IPS-18a (cell line): ENCODE measurements at regions not wholly inside any gene's neighbourhood (a gene's known extent, or its start where the extent isn't known, plus 50 kb on each side); places are given as distances from the start of the nearest gene placed in this dataset.
"Not testable (repeated sequence)": the region's sequence is repeated elsewhere in the genome, so short reads cannot be mapped to it uniquely, and the experiment has no call there.

Experiments used
- H3K27ac ChIP-seq: one replicate; pipeline ENCODE4 v1.5.1; 2013; ENCODE audit warnings: low read length
- H3K27me3 ChIP-seq: one replicate; pipeline ENCODE4 v1.6.1; 2013; ENCODE audit warnings: mild to moderate bottlenecking, low read length; ENCODE audit not compliant: control insufficient read depth, insufficient read depth
- H3K36me3 ChIP-seq: one replicate; pipeline ENCODE4 v1.6.1; 2013; ENCODE audit warnings: low read depth, low read length; ENCODE audit not compliant: control insufficient read depth
- H3K4me1 ChIP-seq: one replicate; pipeline ENCODE4 v1.6.1; 2013; ENCODE audit warnings: low read depth, low read length; ENCODE audit not compliant: control insufficient read depth
- H3K4me3 ChIP-seq: one replicate; pipeline ENCODE4 v1.5.1; 2013; ENCODE audit warnings: low read length
- H3K9ac ChIP-seq: one replicate; pipeline ENCODE4 v1.6.1; 2013; ENCODE audit warnings: mild to moderate bottlenecking, low read length, moderate library complexity
- H3K9me3 ChIP-seq: one replicate; pipeline ENCODE4 v1.6.1; 2013; ENCODE audit warnings: low read depth, low read length; ENCODE audit not compliant: control insufficient read depth

- Histone ChIP-seq H3K27ac (no peak overlapping the region), H3K9ac (no peak overlapping the region), H3K36me3 (no peaks in the 10 kb centered on the region), H3K27me3 (no peaks in the 10 kb centered on the region), H3K4me3 (no peak overlapping the region), H3K9me3 (no peaks in the 10 kb centered on the region), H3K4me1 (no peaks in the 10 kb centered on the region)
These were observed 182.8 kb downstream of the HS3ST3A1 start for GRCh38 chr17:13418891-13419290.

DNA sequence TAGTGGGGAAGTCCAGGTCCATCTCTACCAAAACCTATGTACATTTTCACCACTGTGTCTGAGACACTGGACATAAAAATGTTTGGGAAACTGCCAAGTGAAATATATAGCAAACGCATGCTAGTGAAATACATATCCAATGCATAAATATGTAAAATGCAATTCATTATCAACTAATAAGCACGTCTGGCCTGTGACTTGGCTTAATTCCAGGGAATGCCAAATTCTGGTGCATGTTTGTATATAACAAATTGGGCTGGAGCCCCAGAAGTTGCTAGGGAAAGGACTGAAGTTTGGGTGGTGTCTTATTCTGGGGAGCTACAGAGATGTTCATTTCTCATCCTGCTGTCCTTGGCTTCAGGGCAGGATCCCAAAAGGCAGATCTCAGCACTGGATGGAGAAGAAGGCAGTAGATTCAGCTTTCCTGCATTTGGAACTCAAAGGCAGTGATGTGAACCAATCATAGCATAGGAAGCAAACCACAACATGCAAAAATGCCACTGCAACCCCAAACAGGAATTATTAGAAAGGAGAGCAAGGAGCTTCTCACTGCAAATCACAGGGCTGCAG, 184.3 kb downstream of the HS3ST3A1 start:
- H3K4me3 ChIP-seq, result no peak overlapping the region
- H3K36me3 ChIP-seq, result no peaks in the 10 kb centered on the region
- H3K9ac ChIP-seq, result no peak overlapping the region
- no peaks in the 10 kb centered on the region for H3K27me3 ChIP-seq
- H3K4me1 ChIP-seq, result no peaks in the 10 kb centered on the region
- H3K27ac ChIP-seq, result no peak overlapping the region
- H3K9me3 ChIP-seq, result no peaks in the 10 kb centered on the region

- Histone ChIP-seq H3K4me1 (no peaks in the 10 kb centered on the region), H3K9me3 (no peaks in the 10 kb centered on the region), H3K4me3 (no peak overlapping the region), H3K27ac (no peak overlapping the region), H3K27me3 (no peaks in the 10 kb centered on the region), H3K36me3 (no peaks in the 10 kb centered on the region), H3K9ac (no peak overlapping the region)
These were observed 184.9 kb downstream of the HS3ST3A1 start for GRCh38 chr17:13416748-13417363.

DNA sequence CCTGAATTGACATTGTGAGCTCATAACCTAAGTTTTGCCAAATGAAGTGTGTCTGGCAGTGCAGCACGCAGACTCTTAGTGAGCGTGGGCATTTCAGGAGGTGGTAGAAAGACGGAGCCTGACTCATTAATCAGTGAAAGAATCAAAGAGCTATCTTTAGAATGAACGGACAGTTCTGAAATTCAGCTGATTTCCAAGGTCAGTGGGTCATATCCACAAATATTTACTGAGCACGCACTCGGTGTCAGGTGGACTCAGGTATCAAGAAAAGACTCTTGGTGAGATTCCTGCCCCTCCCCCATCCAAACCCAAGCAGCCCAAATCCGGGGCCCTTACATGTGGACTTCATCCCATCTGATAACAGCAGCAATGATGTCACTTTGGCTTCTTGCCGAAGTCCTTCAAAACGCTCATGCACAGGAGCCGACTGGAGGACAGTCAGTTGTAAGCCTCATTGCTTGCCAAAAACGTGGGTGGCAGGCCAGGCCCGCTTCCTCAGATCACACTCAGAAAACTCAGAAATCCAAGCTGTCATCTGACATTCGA, 185.8 kb downstream of the HS3ST3A1 start:
- Histone ChIP-seq H3K36me3 (no peaks in the 10 kb centered on the region), H3K9ac (no peak overlapping the region), H3K27ac (no peak overlapping the region), H3K9me3 (no peaks in the 10 kb centered on the region), H3K4me1 (no peaks in the 10 kb centered on the region), H3K27me3 (no peaks in the 10 kb centered on the region), H3K4me3 (no peak overlapping the region)

GRCh38 chr17:13415200-13415599, 186.5 kb downstream of the HS3ST3A1 start:
- H3K27ac ChIP-seq, H3K9me3 ChIP-seq, H3K9ac ChIP-seq, H3K4me1 ChIP-seq, H3K36me3 ChIP-seq, H3K4me3 ChIP-seq, H3K27me3 ChIP-seq: not testable (repeated sequence)

GRCh38 chr17:13413001-13413400, 188.7 kb downstream of the HS3ST3A1 start:
- H3K9ac ChIP-seq, result no peak overlapping the region
- H3K27ac ChIP-seq, result no peak overlapping the region
- no peaks in the 10 kb centered on the region for H3K36me3 ChIP-seq
- no peaks in the 10 kb centered on the region for H3K27me3 ChIP-seq
- H3K9me3 ChIP-seq, result no peaks in the 10 kb centered on the region
- H3K4me1 ChIP-seq, result no peaks in the 10 kb centered on the region
- no peak overlapping the region for H3K4me3 ChIP-seq

GRCh38 chr17:13410874-13411273, 190.9 kb downstream of the HS3ST3A1 start:
- no peak overlapping the region for H3K4me3 ChIP-seq
- no peak overlapping the region for H3K27ac ChIP-seq
- H3K36me3 ChIP-seq, result no peaks in the 10 kb centered on the region
- no peak overlapping the region for H3K9ac ChIP-seq
- H3K9me3 ChIP-seq, result no peaks in the 10 kb centered on the region
- H3K4me1 ChIP-seq, result peaks cover under 1% of the 10 kb centered on the region
- H3K27me3 ChIP-seq, result no peaks in the 10 kb centered on the region

DNA sequence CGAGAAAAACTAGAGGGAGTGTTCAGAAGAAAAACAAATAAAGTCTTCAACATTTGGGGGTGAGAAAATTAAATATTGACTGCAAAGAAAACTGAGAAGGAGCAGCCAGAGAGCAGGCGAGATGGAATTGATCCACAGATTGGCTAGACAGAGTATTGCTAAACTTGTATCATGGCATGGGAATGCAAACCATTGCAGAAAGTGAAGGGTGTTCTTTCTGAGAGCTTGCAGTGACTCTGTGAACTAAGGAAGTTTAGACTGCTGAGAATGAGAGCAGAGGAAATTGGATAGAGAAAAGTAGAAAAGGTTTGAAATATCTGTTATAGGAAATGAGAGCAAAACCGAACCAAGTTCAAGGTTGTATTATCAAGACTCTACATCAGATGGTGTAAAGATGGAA, 191.5 kb downstream of the HS3ST3A1 start:
- H3K36me3 ChIP-seq, result no peaks in the 10 kb centered on the region
- H3K9me3 ChIP-seq, result no peaks in the 10 kb centered on the region
- H3K4me3 ChIP-seq, result no peak overlapping the region
- H3K4me1 ChIP-seq, result peaks cover 5% of the 10 kb centered on the region
- H3K27me3 ChIP-seq, result no peaks in the 10 kb centered on the region
- H3K27ac ChIP-seq, result no peak overlapping the region
- H3K9ac ChIP-seq, result no peak overlapping the region

GRCh38 chr17:13409455-13409854, 192.3 kb downstream of the HS3ST3A1 start:
- Histone ChIP-seq H3K9ac (no peak overlapping the region), H3K27me3 (no peaks in the 10 kb centered on the region), H3K27ac (no peak overlapping the region), H3K4me1 (peaks cover 10% of the 10 kb centered on the region), H3K4me3 (no peak overlapping the region), H3K36me3 (no peaks in the 10 kb centered on the region), H3K9me3 (no peaks in the 10 kb centered on the region)

DNA sequence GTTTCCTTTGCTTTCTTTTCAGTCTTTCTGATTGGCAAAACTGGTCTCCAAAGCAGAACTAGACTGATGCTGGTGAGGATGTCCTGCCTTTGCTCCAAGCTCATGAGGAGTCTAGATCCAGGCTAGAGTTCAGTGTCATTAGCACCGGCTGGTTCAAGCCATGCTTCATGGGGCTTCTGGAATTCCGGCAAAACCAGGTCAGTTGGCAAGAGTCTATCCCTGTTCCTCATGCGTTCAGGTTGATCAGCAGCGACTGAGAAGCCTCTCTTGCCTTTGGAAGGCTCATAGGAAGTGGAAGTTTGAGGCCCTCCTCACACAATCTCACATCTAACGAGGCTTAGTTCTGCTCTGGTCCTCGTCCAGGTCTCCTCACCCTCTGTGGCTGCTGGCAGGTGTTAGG, 194.3 kb downstream of the HS3ST3A1 start:
- Histone ChIP-seq H3K36me3 (no peaks in the 10 kb centered on the region), H3K9ac (no peak overlapping the region), H3K4me1 (peaks cover 10% of the 10 kb centered on the region), H3K4me3 (no peak overlapping the region), H3K27ac (no peak overlapping the region), H3K27me3 (no peaks in the 10 kb centered on the region), H3K9me3 (no peaks in the 10 kb centered on the region)

DNA sequence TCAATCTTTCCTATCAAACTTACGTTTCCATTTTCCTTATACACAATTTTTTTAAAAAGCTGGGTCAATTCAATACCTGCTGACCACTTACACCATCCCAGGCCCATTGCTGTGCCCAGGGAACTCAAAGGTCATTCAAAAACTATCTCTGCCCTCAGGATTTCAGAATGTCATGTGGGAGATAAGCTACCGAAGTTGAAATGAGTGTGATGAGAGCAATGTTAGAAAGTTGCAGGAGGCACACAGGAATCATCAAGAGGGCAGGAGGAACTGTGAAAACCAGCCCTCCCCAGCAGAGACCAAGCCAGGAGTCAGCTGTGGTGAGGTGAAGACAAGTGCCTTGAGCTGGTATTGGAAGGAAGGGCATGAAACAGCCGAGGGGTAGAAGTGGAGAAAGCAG, 195.9 kb downstream of the HS3ST3A1 start:
- Histone ChIP-seq H3K4me1 (peaks cover 10% of the 10 kb centered on the region), H3K9me3 (no peaks in the 10 kb centered on the region), H3K27ac (no peak overlapping the region), H3K36me3 (no peaks in the 10 kb centered on the region), H3K9ac (no peak overlapping the region), H3K27me3 (no peaks in the 10 kb centered on the region), H3K4me3 (no peak overlapping the region)

GRCh38 chr17:13405080-13405479, 196.6 kb downstream of the HS3ST3A1 start:
- Histone ChIP-seq H3K27me3 (no peaks in the 10 kb centered on the region), H3K4me1 (peaks cover 10% of the 10 kb centered on the region), H3K9ac (no peak overlapping the region), H3K4me3 (no peak overlapping the region), H3K9me3 (no peaks in the 10 kb centered on the region), H3K36me3 (no peaks in the 10 kb centered on the region), H3K27ac (no peak overlapping the region)
